Thoracic aorta (tissue), 2 donors: ENCODE measurements at regions not wholly inside any gene's neighbourhood (a gene's known extent, or its start where the extent isn't known, plus 50 kb on each side); places are given as distances from the start of the nearest gene placed in this dataset.

Experiments
- ATAC-seq: fragments of 150-250 bp; one replicate; pipeline ENCODE4 v1.8.0; 2017; ENCODE audit warnings: low read depth; ENCODE audit not compliant: insufficient number of reproducible peaks, low FRiP score
- DNase-seq: peaks from one replicate; pipeline ENCODE4 v3.0.0-alpha.2; 2020; ENCODE audit warnings: low spot score
- H3K27ac ChIP-seq, 2 donors: fragments of 200-600 bp; sonication (generic); 1 replicate in 1 of 2; 2 replicates in 1 of 2; pipeline ENCODE4 v1.5.1; 2016; ENCODE audit warnings: mild to moderate bottlenecking in 2 of 2, moderate library complexity in 2 of 2
- H3K27me3 ChIP-seq: fragments of 200-600 bp; sonication (generic); replicated peaks from 2 replicates; pipeline ENCODE4 v1.6.0; 2016; ENCODE audit warnings: mild to moderate bottlenecking; ENCODE audit not compliant: insufficient read depth
- H3K36me3 ChIP-seq: fragments of 200-600 bp; sonication (generic); one replicate; pipeline ENCODE4 v1.5.1; 2016
- H3K4me1 ChIP-seq, 2 donors: fragments of 200-600 bp; sonication (generic); 1 replicate in 1 of 2; 2 replicates in 1 of 2; pipeline versions ENCODE4 v1.5.1 to v1.6.0; 2016; ENCODE audit warnings: low read depth in 2 of 2, mild to moderate bottlenecking in 1 of 2; ENCODE audit not compliant: control insufficient read depth in 1 of 2
- H3K4me3 ChIP-seq: fragments of 200-600 bp; sonication (generic); 2 replicates; pipeline ENCODE4 v1.5.1; 2016; ENCODE audit warnings: mild to moderate bottlenecking
- H3K9me3 ChIP-seq: fragments of 200-600 bp; sonication (generic); 2 replicates; pipeline ENCODE4 v1.5.1; 2016
- TF ChIP-seq, protein P1 (sequence below): fragments of 200-600 bp; sonication (generic); IDR thresholded peaks from one replicate; pipeline ENCODE4 v1.5.1; 2019; ENCODE audit warnings: antibody characterized with exemption

GRCh38 chr4:27094224-27094623, 233.6 kb downstream of the STIM2 start:
- no peak overlapping the region for H3K27ac ChIP-seq
- H3K27me3 ChIP-seq = no peaks in the 10 kb centered on the region
- no peaks in the 10 kb centered on the region for H3K9me3 ChIP-seq
- ATAC-seq = no peak
- H3K4me1 ChIP-seq = no peaks in the 10 kb centered on the region
- no peaks in the 10 kb centered on the region for H3K36me3 ChIP-seq
- TF ChIP-seq, protein P1, sequence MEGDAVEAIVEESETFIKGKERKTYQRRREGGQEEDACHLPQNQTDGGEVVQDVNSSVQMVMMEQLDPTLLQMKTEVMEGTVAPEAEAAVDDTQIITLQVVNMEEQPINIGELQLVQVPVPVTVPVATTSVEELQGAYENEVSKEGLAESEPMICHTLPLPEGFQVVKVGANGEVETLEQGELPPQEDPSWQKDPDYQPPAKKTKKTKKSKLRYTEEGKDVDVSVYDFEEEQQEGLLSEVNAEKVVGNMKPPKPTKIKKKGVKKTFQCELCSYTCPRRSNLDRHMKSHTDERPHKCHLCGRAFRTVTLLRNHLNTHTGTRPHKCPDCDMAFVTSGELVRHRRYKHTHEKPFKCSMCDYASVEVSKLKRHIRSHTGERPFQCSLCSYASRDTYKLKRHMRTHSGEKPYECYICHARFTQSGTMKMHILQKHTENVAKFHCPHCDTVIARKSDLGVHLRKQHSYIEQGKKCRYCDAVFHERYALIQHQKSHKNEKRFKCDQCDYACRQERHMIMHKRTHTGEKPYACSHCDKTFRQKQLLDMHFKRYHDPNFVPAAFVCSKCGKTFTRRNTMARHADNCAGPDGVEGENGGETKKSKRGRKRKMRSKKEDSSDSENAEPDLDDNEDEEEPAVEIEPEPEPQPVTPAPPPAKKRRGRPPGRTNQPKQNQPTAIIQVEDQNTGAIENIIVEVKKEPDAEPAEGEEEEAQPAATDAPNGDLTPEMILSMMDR = no peak
- DNase-seq = no peak
- no peak overlapping the region for H3K4me3 ChIP-seq

GRCh38 chr4:27094783-27095182, 234.1 kb downstream of the STIM2 start:
- TF ChIP-seq, protein P1 = no peak
- no peak for ATAC-seq

DNA sequence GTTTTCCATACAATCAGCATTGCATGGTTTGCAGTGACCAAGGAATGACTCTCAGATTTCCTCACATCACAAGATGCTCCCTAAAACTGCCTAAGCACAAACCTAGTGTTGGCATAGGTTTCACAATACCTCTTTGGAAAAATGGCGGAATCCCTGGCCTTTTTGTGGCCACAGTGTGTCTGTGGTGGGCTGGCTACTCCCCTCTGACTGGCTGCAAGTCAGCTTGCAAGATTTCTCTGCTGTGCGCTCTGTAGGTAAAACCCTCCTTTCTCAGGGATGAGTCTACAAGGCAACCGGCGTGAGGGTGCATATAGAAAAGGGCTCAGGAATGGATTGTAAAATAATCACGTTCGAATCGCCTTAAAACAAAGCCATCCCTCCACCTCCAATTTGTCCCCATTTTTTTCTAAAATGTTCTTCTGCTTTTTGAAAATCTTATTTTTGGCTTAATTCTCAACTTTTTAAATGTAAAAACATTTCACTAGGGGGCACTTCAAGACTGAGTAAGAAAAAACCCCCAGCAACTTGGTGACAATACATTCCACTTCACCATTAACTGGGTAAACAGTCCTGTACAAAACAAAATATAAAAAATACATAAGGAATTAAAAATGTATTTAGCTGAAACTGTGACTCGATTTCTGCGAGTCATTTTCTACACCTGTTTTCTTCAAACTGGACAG, 235.6 kb downstream of the STIM2 start:
- Histone ChIP-seq H3K27ac (no peak overlapping the region), H3K4me3 (no peak overlapping the region), H3K4me1 (no peaks in the 10 kb centered on the region), H3K36me3 (no peaks in the 10 kb centered on the region), H3K9me3 (no peaks in the 10 kb centered on the region), H3K27me3 (no peaks in the 10 kb centered on the region)
- TF ChIP-seq, protein P1 = no peak
- ATAC-seq = no peak
- no peak for DNase-seq

More at GRCh38 chr4:27094783-27095182, 234.1 kb downstream of the STIM2 start:
- Histone ChIP-seq H3K4me1 (no peaks in the 10 kb centered on the region), H3K4me3 (no peak overlapping the region), H3K9me3 (no peaks in the 10 kb centered on the region), H3K27me3 (no peaks in the 10 kb centered on the region), H3K36me3 (no peaks in the 10 kb centered on the region), H3K27ac (no peak overlapping the region)
- no peak for DNase-seq

DNA sequence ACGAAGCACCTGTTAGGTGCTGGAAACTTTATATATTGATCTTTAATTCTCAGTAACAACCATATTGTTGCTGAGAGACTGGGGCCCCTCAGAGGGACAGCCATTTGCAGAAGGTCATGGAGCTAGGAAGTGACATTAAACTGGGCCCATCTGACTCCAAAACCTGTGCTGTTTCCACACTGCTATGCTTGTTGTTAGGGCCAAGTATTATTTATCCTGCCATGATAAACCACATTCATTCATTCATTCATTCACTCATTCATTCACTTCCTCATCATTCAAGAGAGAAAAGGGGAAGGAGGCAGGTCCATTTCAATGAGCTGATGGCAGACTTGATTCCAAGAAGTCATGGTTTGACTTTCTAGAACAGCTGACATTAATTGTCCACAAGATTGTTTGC, 237.4 kb downstream of the STIM2 start:
- ATAC-seq (no peak), DNase-seq (no peak)
- Histone ChIP-seq H3K27ac (no peak overlapping the region), H3K4me1 (no peaks in the 10 kb centered on the region), H3K4me3 (no peak overlapping the region), H3K27me3 (no peaks in the 10 kb centered on the region), H3K36me3 (no peaks in the 10 kb centered on the region), H3K9me3 (no peaks in the 10 kb centered on the region)
- TF ChIP-seq, protein P1 = no peak

- DNase-seq (no peak), ATAC-seq (no peak)
- Histone ChIP-seq H3K4me1 (no peaks in the 10 kb centered on the region), H3K27me3 (no peaks in the 10 kb centered on the region), H3K36me3 (no peaks in the 10 kb centered on the region), H3K4me3 (no peak overlapping the region), H3K9me3 (no peaks in the 10 kb centered on the region), H3K27ac (no peak overlapping the region)
- TF ChIP-seq, protein P1 = no peak
These were observed 240.1 kb downstream of the STIM2 start for GRCh38 chr4:27100713-27101112.
